GM08714 (cell line): ENCODE measurements at regions not wholly inside any gene's neighbourhood (a gene's known extent, or its start where the extent isn't known, plus 50 kb on each side); places are given as distances from the start of the nearest gene placed in this dataset.

ENCODE experiments used
- H3K4me3 ChIP-seq: fragments of 200-500 bp; sonication (Bioruptor generic); 2 replicates; pipeline ENCODE4 v1.5.1; 2014; ENCODE audit warnings: mild to moderate bottlenecking, low read length, inconsistent platforms
- ZNF274 ChIP-seq: IDR thresholded peaks from 2 replicates; pipeline ENCODE4 v1.6.1; 2012; ENCODE audit warnings: mild to moderate bottlenecking, low read depth, low read length

DNA sequence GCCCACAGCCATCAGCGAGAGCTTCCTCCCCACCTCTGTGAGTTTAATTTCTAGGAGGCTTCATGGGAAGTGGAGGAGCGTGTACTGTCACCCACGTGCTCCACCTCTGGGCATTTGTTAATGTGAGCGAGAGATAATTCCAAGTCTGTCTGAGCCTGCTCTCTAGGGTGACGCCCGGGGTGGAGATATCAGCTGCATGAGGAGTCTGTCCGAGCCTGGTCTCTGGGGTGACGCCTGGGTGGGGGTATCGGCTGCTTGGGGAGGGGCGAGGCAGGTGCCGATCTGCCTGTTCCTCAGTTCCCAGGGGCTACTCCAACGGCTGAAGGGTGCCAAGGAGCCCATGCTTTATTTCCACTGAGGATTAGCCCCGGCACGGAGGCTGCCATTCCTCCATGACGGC, 735.0 kb downstream of the BRD1 start:
- TF ChIP-seq ZNF274 = no peak
- no peak overlapping the region for H3K4me3 ChIP-seq

DNA sequence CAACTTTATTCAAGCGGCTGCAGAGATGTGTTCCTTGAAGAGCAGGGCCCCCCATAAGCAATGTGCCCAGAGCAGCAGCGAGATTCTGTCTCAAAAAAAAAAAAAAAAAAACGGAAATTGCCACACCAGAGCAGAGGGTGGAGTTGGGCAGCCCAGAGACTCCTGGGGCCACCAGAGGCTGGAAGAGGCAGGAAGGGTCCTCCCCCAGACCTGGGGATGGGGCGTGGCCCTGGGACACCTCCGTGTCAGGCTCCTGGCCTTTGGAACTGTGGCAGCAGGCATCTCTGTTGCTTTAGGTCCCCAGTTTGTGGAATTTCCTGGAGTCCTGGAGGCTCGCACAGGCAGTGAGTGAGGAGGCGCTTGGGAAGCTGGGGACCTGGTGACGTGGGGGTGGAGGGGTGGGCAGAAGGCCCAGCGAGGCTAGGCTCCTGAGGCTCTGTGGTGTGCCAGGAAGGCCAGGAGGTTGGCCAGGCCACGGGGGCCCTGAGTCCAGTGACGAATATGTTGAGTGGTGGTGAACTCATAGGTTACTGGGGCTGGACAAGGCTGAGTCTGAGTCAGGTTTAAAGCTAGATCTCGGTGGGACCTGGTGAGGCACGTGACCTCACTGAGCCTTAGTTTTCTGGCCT, 735.6 kb downstream of the BRD1 start:
- H3K4me3 ChIP-seq = no peak overlapping the region

DNA sequence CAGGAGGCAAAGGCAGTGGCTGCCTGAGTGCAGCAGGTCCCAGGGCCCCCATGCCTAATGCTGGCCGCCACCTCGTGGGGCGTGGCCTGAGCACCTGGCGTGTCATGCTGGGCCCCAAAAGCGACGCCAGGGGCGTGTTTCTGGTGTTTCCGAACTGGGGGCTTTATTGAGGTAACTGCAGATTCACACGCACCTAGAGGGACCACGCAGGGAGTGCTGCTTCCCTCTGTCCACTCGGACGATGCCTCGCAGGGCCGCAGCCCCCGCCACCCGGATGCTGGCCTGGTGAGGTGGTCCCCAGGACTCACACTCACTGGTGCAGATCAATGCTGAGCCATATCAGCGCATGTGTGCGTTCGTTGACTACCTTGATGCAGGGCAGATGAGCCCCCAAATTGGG, 736.2 kb downstream of the BRD1 start:
- TF ChIP-seq ZNF274 = no peak
- no peak overlapping the region for H3K4me3 ChIP-seq

More for the DNA sequence above, 735.6 kb downstream of the BRD1 start:
- no peak for TF ChIP-seq ZNF274

DNA sequence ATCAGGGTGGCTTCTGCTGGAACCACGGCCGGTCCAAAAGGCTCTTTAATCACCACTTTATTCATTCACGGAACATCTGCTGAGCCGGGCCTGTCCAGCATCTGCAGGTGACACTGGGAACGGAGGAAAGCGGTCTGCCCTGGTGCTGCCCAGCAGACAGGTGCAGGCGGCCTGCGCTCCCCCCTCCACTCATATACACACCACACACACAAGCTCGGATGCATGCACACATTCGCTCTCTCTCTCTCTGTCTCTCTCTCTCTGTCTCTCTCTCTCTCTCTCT, 736.9 kb downstream of the BRD1 start:
- no peak for TF ChIP-seq ZNF274
- H3K4me3 ChIP-seq = no peak overlapping the region

DNA sequence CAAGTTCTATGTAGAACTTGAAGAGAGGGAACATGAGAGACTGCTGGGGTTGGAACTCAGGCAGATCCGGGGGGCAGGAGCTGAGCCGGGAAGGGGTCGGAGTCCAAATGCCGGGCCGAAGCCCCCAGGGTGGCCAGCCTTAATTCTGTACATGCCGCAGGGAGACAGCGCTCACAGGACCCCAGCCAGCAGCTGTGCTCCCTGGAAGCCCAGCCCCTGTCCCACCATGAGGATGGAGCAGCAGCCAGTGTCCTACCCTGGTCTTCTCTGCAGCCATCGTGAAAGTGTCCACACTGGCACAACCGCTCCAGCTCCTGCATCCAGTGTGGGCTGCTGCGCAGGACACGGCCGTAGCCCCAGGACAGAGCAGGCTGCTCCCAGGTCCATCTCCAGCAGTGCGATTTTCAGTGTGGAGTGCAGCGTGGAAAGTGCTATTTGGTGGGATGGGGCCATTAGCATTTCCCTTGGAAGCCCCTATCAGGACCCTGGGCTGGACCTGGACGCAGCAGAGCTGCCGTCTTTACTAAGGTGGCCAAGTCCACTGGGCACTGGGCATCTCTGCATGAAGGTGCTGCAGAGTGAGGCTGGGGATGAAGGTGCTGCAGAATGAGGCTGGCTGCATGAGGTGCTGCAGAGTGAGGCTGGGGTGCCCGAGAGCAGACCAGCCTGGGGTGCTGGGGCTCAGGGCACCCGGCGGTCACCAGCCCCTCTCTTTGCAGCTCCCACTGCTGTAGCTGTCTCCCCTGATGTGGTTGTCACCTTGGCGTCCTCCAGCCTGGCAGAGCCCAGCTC, 737.4 kb downstream of the BRD1 start:
- H3K4me3 ChIP-seq = no peak overlapping the region
- TF ChIP-seq ZNF274 = no peak

DNA sequence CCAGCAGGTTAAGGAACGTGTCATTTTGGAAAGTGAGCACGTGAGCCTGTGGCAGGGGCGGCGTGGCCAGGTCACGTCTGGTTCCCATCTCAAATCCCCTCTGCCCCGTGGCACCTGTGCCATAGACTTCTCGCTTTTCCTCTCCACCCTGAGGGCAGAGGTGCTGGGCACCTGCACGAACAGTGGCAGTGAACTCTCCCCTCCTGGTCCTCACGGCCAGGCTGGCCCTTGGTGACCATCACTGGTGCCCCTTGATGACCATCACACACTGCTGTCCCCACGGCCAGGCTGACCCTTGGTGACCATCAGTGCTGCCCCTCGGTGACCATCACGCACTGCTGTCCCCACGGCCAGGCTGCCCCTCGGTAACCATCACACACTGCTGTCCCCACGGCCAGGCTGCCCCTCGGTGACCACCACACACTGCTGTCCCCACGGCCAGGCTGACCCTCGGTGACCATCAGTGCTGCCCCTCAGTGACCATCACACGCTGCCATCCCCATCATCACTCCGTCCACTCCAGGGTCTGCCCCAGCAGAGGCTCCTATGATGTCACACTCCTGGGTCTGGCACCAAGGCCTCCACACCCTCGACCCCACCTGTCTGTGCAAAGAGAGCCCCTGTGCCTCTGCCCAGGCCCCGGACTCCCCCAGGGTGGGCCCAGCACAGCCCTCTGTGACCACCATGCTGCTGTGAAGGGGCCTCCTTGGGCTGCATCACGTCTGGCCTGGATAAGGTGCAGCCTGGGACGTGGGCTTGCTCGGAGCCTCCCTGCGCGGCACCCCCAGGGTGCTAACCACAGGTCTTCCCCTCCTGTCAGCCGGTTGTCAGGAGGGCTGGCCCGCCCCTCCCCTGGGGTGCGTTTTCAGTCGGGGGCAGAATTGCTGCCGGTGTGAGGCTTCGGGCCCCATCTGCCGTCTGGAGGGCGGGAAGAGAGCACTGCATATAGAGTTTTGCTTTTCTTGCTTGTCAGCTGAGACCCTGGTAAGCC, 738.6 kb downstream of the BRD1 start:
- no peak for TF ChIP-seq ZNF274

DNA sequence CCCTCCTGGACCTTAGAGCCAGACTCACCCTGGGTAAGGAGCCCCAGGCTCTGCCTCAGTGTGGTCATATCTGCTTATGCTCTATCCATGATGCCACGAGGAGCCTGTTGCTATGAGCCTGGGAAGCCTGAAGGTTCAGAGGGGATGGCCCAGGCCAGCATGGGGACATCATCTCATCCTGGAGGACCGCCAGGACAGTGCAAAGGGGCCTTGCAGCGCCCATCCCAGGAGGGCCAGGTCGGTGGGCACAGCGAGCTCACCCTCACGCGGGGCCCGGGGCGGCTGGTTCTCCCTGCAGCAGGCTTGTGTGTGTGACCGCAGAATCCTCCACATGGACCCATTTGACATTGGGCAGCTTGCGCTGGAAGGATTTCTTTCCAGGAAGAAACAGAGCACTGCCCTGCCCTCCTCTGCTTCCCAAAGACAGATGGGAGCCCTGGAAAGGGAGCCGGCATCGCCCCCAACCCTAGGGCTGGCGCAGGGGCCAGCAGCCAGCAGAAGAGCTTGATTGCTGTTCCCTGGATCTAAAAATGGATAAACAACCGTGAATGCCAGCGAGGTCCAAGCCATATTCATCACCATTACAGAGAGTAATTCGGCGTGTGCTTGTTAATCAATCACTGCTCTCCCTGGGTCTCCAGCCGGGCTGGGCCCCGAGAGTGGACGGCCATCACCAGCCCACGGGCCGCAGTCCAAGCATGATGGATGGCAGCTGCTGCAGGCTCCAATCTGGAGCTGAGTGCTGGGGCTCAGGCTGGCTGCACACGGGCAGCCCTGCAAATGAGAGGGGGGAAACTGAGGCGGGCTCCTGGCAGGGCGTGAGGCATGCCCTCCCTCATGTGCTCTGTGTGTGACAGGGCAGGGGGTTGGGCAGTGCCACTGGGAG, 739.7 kb downstream of the BRD1 start:
- no peak for TF ChIP-seq ZNF274
- no peak overlapping the region for H3K4me3 ChIP-seq

More for the DNA sequence above, 738.6 kb downstream of the BRD1 start:
- no peak overlapping the region for H3K4me3 ChIP-seq

DNA sequence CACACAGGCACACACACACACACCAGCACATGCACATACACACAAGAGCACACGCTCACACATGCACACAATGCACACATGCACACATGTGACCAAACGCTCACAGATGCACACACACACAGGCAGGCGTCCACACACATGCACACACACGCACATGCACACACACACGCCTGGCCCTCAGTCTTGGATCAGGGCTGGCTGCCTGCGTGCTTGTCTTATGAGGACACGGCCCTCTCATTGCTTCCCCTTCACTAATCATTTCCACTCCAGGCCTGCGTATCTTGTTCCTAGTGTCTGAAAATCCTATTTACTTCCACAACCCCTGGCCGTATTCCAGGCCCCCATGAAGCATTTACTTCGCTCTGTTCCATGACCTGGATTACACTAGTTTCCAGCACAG, 740.5 kb downstream of the BRD1 start:
- H3K4me3 ChIP-seq = no peak overlapping the region
- TF ChIP-seq ZNF274 = no peak

DNA sequence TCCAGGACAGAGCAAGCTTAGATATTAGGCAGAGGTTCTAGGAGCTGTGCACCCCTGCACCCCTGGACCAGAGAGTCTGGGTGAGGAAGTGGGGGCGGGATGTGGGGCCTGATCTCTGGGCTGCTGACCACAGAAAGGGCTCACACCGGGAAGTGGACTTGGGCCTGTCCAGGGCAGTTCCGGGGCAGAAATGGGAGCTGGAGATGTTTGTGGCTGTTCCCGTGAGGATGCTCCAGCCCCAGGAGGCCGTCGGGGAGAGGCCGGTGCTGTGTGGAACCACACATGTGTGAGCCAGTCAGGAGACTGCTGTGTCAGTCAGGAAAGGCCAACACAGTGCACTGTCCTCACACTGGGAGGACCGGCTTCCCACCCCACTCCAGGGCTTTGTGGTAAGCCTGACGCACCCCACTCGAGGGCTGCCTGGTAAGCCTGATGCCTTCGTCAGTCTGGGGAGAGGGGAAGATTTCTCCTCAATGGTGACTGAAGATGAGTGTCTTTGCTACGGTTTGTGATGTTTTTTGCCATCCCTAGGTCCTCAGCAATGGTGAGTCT, 741.0 kb downstream of the BRD1 start:
- no peak overlapping the region for H3K4me3 ChIP-seq
- TF ChIP-seq ZNF274 = no peak

DNA sequence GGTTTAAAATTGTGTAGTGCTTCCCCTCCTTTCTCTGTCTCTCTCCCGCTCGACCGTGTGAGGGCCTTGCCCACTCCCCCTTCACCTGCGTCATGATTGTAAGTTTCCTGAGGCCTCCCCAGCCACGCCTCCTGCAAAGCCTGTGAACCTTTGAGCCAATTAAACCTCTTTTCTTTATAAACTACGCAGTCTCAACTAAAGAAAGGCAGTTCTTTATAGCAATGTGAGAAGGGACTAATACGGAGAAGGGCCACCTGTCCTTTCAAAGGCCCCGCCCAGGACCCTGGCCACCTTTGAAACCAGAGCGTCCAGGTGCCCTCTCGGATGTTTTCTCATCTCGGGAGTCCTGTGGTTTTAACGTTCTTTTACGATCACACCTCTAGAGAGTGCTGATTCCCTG, 741.5 kb downstream of the BRD1 start:
- no peak overlapping the region for H3K4me3 ChIP-seq
- TF ChIP-seq ZNF274 = no peak

DNA sequence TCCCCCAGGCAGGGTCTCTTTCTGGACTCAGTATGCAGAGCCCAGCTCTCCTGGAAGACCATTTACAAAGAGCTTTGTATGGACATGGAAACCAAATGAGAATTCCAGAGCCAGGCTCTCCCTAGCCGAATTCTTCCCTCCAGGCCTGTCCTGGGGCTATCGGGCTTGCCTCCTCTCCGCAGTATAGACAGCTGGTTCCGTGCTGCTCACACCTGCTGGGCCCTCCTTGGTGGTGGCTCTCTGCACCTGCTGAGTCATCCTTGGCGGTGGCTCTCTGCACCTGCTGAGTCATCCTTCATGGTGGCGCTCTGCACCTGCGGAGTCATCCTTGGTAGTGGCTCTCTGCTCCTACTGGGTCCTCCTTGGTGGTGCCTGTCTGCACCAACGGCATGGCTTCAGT, 743.5 kb downstream of the BRD1 start:
- no peak for TF ChIP-seq ZNF274
- no peak overlapping the region for H3K4me3 ChIP-seq

DNA sequence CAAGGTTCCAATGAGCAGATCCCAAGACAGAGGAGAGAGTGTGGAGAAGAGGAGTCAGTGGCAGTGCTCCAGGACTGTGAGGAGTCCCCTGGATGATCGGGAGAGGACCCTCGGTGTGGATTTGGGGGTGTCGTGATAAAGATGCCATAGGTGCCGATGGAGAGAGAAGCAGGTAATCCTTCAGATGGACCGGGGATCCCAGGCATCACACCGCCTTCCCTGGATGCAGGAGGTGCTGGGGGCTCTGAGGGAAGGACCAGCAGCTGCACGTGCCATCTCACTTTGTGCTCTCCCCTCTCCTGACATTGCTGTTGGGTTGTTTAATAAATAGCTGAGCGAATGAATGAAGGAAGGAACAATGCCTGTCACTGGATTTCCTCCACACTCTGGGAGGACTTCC, 744.1 kb downstream of the BRD1 start:
- no peak for TF ChIP-seq ZNF274

DNA sequence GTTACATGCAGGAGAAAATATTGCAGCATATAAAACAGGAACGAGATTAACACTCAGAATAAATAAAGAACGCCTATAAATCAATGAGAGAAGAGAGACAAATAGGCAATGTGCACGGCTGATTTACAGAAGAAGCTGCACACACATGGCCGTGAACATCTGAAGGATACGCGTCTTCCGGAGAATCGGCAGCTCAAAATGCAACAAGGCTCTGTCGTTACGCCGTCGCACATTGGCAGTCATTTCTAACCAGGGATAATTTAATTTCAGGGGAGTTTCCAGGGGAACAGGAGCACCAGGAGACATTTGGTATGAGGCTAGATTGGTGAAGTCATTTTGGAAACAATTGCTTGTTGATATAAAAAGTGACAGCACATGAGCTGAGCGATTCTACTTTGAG, 745.2 kb downstream of the BRD1 start:
- no peak for TF ChIP-seq ZNF274
- H3K4me3 ChIP-seq = no peak overlapping the region

More for the DNA sequence above, 744.1 kb downstream of the BRD1 start:
- H3K4me3 ChIP-seq = no peak overlapping the region
